GM13976 (cell line): ENCODE measurements at regions not wholly inside any gene's neighbourhood (a gene's known extent, or its start where the extent isn't known, plus 50 kb on each side); places are given as distances from the start of the nearest gene placed in this dataset.
"Not testable (repeated sequence)": the region's sequence is repeated elsewhere in the genome, so short reads cannot be mapped to it uniquely, and the experiment has no call there.

Experiments used
- DNase-seq: peaks from one replicate; pipeline ENCODE4 v3.0.0; 2012; ENCODE audit warnings: low spot score
- in situ Hi-C: fragments of 300-500 bp; cut with MboI; formaldehyde crosslinking; loops from one replicate; pipeline ENCODE4 v1.12.0; 2022; ENCODE audit warnings: low sequenced_read_pairs, mixed read lengths, inconsistent platforms; ENCODE audit not compliant: unreplicated experiment
- TF ChIP-seq, protein P1 (sequence below): IDR thresholded peaks from 2 replicates; pipeline ENCODE4 v1.5.1; 2012; ENCODE audit warnings: borderline replicate concordance, mild to moderate bottlenecking; ENCODE audit not compliant: insufficient read depth; ENCODE audit errors: extremely low read depth, missing control alignments, control extremely low read depth

DNA sequence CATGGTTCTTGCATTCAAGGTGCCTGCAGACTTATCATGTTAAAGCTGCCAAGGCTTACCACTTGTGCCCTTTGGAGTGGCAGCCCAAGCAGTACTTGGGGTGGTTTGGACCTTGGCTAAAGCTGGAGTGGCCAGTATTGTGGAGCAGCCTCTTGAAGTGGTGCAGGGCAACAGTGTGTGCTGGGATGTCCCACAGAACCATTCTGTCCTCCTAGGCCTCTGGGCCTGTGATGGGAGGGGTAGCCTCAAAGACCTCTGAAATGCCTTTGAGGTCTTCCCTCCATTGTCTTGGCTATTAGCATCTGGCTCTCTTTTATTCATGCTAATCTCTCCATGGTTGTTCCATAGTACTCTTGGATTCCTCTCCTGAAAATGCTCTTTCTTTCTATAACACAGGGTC is 78.2 kb upstream of the SLC24A4 start:
- no peak for DNase-seq
- in situ Hi-C loops = no loop called here
- TF ChIP-seq, protein P1, sequence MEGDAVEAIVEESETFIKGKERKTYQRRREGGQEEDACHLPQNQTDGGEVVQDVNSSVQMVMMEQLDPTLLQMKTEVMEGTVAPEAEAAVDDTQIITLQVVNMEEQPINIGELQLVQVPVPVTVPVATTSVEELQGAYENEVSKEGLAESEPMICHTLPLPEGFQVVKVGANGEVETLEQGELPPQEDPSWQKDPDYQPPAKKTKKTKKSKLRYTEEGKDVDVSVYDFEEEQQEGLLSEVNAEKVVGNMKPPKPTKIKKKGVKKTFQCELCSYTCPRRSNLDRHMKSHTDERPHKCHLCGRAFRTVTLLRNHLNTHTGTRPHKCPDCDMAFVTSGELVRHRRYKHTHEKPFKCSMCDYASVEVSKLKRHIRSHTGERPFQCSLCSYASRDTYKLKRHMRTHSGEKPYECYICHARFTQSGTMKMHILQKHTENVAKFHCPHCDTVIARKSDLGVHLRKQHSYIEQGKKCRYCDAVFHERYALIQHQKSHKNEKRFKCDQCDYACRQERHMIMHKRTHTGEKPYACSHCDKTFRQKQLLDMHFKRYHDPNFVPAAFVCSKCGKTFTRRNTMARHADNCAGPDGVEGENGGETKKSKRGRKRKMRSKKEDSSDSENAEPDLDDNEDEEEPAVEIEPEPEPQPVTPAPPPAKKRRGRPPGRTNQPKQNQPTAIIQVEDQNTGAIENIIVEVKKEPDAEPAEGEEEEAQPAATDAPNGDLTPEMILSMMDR = no peak

DNA sequence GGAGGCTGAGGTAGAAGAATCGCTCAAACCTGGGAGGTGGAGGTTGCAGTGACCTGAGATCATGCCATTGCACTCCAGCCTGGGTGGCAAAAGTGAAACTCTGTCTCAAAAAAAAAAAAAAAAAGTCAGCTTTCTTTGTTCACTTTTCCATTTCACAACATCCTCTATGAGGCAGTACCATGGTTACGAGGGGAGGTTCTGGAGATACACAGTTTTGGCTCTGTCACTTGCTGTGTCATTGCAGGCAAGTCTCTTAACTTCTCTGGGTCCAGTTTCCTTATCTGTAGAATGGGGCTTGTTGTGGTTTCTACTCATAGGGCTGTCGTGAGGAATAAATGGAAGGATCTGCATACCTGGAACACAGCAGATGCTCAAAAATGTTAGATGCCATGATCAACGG is 75.6 kb upstream of the SLC24A4 start:
- in situ Hi-C loops = no loop called here
- TF ChIP-seq, protein P1 = no peak
- no peak for DNase-seq

DNA sequence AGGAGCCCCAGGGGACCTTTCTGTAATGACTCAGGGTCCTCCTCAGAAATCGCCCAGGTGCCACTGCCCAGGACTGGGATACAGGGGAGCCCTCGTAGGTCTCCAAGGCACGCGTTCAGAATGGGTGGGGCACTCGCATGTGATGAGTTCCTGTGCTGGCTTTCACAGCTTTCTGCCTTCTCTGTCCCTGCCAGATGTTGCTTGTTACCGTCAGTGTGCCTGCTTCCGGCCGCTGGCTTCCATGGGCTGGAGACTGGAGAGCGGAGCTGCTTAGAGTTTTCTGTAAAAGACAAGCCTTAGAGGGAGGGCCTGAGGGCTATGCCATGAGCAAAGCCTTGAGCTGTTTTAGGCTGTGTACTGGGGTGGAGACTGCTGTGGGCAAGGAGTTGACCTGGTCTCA is 75.0 kb upstream of the SLC24A4 start:
- no peak for DNase-seq
- in situ Hi-C loops = no loop called here
- TF ChIP-seq, protein P1 = no peak

DNA sequence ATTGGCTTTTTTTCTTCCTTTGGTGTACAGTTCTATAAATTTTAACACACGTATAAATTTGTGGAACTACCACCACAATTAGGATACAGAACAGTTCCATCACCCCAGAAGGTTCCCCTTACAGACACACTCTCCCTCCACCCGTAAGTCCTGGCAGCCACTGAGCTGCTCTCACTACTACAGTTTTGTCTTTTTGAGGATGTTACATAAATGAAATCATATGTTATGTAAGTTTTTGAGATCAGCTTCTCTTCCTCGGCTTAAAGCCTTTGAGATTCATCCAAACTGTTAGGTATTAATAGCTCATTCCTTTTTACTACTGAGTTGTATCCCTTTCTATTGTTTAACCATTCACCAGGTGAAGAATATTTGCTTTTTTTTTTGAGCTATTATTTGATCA is 74.3 kb upstream of the SLC24A4 start:
- DNase-seq = no peak
- TF ChIP-seq, protein P1 = no peak
- in situ Hi-C loops = no loop called here

DNA sequence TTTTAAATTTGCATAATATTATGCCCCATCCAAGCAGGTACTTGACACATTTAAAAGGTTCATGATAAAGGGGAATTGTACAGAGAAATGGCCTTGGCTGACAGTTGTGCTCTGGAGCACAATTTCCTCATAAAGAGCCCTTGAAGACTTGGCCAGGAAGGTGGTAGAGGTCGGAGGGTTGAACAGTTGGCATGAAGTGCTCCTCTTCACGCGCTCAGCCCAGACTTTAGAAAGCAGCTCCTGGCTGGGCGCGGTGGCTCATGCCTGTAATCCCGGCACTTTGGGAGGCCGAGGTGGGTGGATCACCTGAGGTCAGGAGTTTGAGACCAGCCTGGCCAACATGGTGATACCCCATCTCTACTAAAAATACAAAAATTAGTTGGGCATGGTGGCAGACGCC is 72.6 kb upstream of the SLC24A4 start:
- DNase-seq, in situ Hi-C loops: not testable (repeated sequence)

DNA sequence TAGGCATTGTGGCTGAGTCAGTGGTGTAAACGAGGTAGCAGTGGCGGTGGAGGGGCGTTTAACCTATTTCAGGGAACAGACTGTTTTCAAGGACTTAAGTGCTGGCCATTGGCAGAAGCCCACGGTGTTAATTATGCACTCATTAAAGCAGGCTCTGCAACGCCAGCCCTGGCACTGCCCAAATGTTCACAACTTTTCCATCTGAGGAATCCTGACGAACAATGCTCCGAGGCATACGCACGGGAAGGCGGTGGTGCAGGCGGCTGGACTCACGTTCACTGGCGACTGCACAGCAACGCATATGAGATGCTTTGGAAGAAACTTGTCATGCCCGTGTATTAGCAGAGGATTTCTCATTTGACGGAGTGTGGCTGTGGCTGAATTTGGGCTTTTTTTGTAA is 70.6 kb upstream of the SLC24A4 start:
- TF ChIP-seq, protein P1 = no peak
- in situ Hi-C loops = no loop called here
- DNase-seq = no peak

DNA sequence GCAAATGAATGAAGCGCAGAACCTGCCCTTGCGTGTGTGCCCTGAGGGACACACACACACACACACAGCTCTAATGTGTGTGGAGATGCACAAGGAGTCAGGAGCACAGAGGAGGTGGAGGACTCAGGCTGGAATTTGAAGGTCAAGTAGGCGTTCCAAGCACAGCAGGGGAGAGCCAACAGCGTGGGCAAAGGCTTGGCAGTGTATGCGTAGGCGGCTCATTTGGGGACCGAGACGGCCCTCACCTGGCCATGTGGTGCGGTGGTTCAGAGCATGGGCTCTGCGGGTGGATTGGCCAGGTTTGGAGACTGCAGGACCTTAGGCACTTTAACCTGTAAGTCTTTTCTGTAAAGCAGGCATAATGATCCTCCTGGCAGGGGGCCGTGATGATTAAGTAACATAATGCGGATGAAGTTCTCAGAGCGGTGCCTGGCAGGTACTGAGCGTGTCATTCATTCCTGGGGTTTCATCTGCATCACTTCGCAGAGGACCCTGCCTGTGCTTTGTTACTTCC is 69.5 kb upstream of the SLC24A4 start:
- in situ Hi-C loops = no loop called here
- DNase-seq = no peak
- TF ChIP-seq, protein P1 = no peak
